Cardiac septum (tissue), 1 donor: ENCODE measurements at regions not wholly inside any gene's neighbourhood (a gene's known extent, or its start where the extent isn't known, plus 50 kb on each side); places are given as distances from the start of the nearest gene placed in this dataset.

Source experiments
- DNase-seq: peaks from one replicate; pipeline ENCODE4 v3.0.0-alpha.2; 2020; ENCODE audit warnings: low spot score
- intact Hi-C: fragments of 100-400 bp; cut with DNase I; formaldehyde crosslinking; loops from one replicate; pipeline ENCODE4 v1.14.0; 2022
- donor health status: DM: no; HTN: no; CAD: no.

- DNase-seq, result no peak
- intact Hi-C loops, result no loop called here
Measured at GRCh38 chr21:41689289-41689583, 77.6 kb downstream of the RIPK4 start.

DNA sequence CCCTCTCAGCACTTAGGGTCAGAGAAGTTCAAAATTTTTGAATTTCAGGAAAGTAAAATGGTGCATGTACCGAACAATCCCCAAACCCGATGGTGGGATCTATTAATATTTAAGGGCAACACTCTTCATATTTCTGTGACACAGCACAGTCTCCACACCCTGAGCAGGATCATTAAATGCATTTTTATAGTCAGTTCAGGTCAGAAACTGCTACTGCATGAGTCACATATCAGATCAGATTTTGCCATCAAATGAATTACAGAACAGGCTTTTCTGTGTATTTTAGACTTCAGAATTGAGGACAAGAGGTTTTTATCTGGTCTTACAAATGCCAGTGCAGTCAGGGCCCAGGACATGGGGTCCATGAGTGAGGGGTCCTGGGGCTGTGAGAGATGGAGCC lies 79.2 kb downstream of the RIPK4 start:
- intact Hi-C loops, result no loop called here

GRCh38 chr21:41686664-41687063 lies 80.2 kb downstream of the RIPK4 start:
- DNase-seq, result no peak
- intact Hi-C loops, result no loop called here

More for the DNA sequence above, 79.2 kb downstream of the RIPK4 start:
- no peak for DNase-seq

- DNase-seq, result no peak
- intact Hi-C loops, result no loop called here
Measured at GRCh38 chr21:41685511-41686149, 81.2 kb downstream of the RIPK4 start.

GRCh38 chr21:41684381-41685245 lies 82.2 kb downstream of the RIPK4 start:
- intact Hi-C loops, result no loop called here
- no peak for DNase-seq

GRCh38 chr21:41683815-41684214 lies 83.0 kb downstream of the RIPK4 start:
- intact Hi-C loops, result no loop called here
- no peak for DNase-seq

DNA sequence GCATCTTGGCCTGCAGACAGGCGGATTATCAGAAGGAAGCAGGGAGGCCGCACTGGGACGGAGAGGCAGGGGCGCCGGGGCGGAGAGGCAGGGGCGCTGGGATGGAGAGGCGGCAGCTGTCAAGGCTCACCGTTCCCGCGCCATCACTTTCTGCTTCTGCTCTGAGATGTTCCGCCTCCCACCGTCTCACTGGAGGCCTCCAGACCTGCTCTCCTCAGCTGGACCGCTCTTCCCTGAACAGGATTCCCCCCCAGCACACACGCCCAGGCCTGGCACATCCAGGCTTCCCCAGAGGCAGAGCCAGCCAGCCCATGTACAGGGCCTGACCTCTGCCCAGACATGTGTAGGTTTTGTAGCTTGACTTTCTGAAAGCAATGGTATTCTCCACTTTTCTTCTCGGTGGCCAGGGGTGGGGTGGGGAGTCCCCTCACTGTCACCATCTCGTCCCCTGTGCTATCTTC lies 84.1 kb downstream of the RIPK4 start:
- intact Hi-C loops, result no loop called here
- DNase-seq, result no peak

GRCh38 chr21:41681939-41682718 lies 84.7 kb downstream of the RIPK4 start:
- intact Hi-C loops, result no loop called here
- no peak for DNase-seq

- intact Hi-C loops, result no loop called here
- no peak for DNase-seq
Measured at GRCh38 chr21:41681348-41681801, 85.5 kb downstream of the RIPK4 start.

DNA sequence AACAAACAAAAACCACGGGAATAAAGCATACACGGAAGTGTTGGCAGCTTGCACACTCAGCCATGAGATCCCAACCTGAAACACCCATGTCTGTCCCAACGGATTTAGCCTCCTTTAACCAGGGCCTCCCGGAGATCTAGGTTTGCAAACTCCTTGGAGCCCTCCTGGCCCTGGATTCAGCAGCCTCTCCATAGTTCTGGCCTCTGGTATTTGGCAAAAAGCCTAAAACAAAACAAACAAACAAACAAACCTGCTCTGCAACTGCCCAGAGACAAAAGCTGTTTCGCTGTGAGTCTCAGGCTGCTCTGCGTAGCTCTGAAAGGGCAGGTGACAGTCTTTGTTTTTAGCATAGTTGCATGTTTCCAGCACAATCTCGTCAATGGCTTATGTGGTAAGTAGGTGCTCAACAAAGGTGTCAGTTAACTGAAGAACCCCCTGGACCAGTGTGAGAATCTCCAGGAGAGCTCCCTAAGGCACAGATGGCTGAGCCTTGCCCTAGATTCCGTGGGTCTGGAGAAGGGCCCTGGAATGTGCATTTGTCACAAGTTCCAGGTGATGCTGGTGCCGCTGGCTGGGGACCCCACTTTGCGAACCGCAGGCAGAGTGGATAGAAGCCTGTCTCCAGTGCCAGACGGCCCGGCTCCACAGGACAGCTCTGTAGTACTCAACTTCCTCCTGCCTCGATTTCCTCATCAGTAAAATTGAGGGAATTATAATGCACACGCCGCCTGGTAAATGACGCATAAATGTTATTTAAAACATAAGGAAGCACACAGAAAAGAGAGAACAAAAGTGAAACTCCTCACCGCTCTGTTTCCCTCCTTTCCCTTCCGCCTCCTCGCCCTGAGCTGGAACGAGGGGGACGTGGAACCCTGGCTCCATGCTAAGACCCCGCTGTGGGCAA lies 86.2 kb downstream of the RIPK4 start:
- no peak for DNase-seq

GRCh38 chr21:41678924-41679318 lies 87.9 kb downstream of the RIPK4 start:
- intact Hi-C loops, result no loop called here
- peak; percentile 91 for DNase-seq

More for the DNA sequence above, 86.2 kb downstream of the RIPK4 start:
- intact Hi-C loops, result no loop called here

GRCh38 chr21:41678016-41678923 lies 88.6 kb downstream of the RIPK4 start:
- intact Hi-C loops, result no loop called here

GRCh38 chr21:41677671-41678015 lies 89.2 kb downstream of the RIPK4 start:
- intact Hi-C loops, result no loop called here
- no peak for DNase-seq

More at GRCh38 chr21:41678016-41678923, 88.6 kb downstream of the RIPK4 start:
- no peak for DNase-seq

GRCh38 chr21:41676198-41676597 lies 90.7 kb downstream of the RIPK4 start:
- intact Hi-C loops, result no loop called here

GRCh38 chr21:41675574-41675973 lies 91.3 kb downstream of the RIPK4 start:
- no peak for DNase-seq
- intact Hi-C loops, result no loop called here

More at GRCh38 chr21:41676198-41676597, 90.7 kb downstream of the RIPK4 start:
- DNase-seq, result no peak

DNA sequence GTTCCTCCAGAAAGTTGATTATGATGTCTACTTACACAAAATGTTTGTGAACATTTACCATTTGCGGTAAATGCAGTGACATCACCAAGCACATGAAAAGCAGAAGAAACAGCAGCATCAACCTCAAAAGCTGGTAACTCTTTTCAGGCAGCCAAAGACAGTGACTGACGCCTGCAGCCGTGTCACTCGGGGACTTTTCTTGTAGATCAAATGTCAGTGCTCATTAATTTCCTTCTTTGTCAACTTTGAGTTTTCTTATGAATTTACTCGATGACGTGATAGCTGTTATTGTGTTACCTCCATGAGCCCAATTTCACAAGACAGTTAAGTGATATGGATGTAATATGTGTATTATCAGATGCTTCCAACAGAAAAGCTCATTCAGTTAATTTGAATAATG lies 92.5 kb downstream of the RIPK4 start:
- intact Hi-C loops, result no loop called here
- DNase-seq, result no peak

DNA sequence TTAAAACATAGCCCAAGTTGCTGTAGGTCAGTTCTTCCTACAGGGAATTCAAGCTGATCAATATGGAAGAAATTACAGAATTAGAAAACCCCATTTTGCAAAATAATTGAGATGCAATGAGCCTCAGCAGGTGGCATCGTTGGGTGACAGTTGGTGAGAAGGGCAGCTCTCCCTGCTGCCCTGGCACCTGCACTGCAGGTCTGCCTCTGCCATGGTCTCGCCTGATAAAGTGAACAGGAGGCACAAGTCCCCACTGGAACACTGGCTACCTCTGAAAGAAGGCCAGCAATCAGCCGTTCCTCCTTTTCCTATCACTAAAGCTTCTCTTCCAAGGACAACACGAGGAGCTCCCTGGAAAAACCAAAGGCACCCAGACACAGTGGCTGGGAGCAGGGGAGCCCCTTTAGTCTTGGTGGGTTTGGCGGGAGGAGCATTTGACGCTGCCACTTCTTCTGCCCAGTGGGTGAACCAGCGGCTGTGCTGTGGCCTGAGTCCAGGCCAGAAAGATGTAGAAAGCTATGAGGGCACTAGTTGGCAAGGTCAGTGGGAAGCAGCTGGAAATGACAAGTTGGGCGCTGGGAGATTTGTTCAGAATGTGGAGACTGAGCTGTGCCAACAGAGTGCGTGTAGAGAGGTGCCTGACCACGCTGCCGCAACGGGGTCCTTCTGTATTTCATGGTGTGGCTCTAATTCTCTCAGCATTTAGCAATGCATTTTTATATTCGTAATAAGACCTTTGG lies 93.1 kb downstream of the RIPK4 start:
- no peak for DNase-seq
- intact Hi-C loops, result no loop called here

DNA sequence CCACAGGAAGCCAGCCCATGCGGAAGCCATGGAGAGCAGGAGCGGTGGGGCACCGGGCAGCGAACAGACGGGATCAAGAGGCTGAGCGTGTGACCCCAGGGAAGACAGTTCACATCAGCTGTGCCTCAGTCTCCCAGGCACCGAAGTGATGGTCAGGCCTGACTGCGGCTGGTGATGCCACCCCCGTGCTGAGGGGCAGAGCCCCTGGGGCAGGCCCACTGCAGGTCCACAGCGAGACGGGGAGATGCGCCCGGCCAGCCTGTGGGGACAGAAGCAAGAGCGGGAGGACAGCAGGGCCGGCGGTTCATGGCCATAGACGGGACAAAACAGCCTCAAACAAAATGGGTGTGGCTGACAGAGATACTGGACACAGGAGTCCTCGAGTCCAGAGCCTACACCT lies 93.8 kb downstream of the RIPK4 start:
- intact Hi-C loops, result no loop called here
- DNase-seq, result no peak
